GM19043 (cell line): ENCODE measurements at regions not wholly inside any gene's neighbourhood (a gene's known extent, or its start where the extent isn't known, plus 50 kb on each side); places are given as distances from the start of the nearest gene placed in this dataset.
"Not testable (repeated sequence)": the region's sequence is repeated elsewhere in the genome, so short reads cannot be mapped to it uniquely, and the experiment has no call there.

Experiments used
- ATAC-seq: cut with Tn5 transposase; IDR thresholded peaks from one replicate; pipeline ENCODE4 v1.9.1; 2021; ENCODE audit warnings: low read depth; ENCODE audit not compliant: unreplicated experiment

DNA sequence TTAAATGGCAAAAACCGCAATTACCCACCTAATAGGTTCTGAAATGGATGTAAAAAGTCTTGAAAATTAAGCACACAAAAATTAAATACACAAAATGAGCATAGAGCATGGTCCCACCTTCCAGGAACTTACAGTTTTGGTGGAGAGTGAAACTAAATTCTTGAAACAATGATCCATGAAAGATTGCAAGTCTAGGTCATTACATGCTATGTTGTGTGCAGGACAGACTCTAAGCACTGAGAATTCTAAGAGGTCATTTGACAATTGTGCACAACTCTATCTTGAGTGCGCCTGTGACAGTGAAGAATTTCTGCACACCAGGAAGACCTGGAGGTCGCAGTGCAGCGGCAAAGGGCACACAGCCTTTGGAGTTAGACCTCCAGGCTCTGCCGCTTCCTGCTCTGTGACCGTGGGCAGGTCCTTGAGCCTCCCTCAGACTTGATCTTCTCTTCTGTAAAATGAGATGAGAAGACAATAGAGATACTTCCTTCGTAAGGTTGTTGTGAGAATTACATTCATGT lies 153.3 kb upstream of the TPM1 start:
- ATAC-seq, result no peak

GRCh38 chr15:62889734-62890505 lies 152.6 kb upstream of the TPM1 start:
- ATAC-seq, result no peak

GRCh38 chr15:62894322-62895085 lies 148.0 kb upstream of the TPM1 start:
- ATAC-seq, result no peak

GRCh38 chr15:62895139-62895866 lies 147.2 kb upstream of the TPM1 start:
- no peak for ATAC-seq

DNA sequence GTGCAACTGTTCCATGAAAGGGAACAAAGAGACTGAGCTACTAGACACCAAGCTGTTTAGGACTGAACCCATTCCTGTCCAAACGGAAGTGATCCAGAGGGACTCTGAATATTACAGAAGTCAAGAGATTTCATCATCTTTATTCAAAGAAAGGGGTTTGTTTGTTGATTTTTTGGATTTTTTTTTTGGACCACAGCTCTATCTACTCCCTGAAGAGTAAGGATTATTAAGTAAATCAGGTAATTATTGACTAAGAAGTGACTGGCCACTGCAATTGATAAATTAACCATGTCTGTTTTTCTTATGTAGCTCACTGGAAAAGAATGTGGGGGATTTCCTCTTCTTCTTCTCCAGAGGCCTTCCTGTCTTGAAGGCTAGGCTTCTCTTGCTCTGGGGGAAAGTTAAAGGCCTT lies 146.6 kb upstream of the TPM1 start:
- no peak for ATAC-seq

DNA sequence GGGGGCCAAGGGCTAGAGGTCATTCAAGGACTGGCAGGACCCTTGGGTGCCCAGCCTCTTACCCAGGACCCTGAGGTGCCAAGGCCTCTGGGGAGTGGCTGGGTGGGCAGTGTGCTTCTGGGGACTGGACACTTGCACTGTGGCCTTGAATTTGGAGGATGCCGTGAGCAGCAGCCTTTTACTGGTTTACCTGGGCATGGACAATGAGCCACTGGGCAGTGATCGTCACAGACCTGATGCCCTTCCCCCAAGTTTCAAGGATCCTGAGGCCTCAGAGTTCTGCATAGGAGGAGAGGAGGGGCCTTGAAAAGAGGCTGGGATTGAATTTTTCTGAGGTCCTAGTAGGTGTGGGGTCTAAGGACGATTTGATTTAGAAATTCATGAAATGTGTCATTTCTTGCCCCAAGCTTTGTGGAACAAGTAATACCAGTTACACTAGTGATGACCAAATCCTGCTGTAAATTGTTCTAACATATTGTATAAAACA lies 146.1 kb upstream of the TPM1 start:
- no peak for ATAC-seq

- no peak for ATAC-seq
Observed at GRCh38 chr15:62896969-62897486, 145.5 kb upstream of the TPM1 start.

DNA sequence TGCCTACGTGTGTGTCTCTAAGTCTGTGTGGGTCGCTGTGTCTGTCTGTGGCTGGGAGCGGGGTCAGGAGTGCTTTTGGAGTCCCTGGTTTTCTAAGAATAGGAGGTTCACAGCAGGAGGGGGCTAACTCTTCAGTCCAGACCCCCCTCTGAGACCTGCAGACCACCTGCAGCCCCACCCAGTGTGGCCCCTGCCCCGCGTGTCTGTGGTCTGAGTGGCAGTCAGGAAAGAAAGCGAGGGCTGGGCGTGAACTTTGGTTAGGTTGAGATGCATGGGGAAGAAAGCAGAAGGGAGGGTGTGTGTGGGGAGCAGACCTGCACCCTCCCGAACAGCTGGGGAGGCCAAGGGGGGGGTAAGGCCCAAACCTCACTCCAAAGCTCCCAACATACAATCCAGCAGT lies 144.9 kb upstream of the TPM1 start:
- no peak for ATAC-seq

GRCh38 chr15:62899090-62899493 lies 143.5 kb upstream of the TPM1 start:
- ATAC-seq, result no peak

DNA sequence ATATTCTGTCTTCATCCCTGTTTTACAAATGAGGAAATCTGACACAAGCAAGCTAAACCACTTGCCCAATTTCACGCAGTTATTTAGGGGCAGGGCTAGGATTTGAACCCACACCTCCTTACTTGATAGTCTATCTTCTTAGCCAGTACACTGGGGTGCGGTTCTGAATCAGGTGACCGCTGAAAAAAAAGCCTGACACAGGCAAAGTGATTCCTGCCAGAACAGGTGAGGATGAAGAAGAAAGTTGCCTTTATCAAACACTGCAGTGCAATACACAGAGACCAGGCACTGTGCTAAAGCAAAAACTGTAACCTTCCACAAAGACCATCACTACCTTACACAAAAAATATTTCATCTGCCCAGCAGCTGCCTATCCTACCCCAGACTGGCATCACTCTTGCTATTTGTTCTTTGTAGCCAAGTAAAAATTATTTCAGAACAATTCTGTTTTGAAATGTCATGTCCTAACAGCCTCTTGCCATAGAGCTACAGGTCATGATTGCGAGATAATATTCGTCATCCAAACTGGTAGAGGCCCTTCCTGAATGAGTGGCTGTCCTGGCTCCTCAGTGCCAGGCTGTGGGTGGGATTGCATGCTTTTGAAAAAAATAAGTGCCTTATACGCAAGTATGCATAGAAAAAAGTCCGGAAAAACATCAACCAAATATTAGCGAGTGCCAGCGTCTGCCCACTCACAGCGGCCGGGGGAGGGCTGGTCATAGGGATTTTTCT lies 142.3 kb upstream of the TPM1 start:
- no peak for ATAC-seq

GRCh38 chr15:62901087-62901486 lies 141.5 kb upstream of the TPM1 start:
- no peak for ATAC-seq

DNA sequence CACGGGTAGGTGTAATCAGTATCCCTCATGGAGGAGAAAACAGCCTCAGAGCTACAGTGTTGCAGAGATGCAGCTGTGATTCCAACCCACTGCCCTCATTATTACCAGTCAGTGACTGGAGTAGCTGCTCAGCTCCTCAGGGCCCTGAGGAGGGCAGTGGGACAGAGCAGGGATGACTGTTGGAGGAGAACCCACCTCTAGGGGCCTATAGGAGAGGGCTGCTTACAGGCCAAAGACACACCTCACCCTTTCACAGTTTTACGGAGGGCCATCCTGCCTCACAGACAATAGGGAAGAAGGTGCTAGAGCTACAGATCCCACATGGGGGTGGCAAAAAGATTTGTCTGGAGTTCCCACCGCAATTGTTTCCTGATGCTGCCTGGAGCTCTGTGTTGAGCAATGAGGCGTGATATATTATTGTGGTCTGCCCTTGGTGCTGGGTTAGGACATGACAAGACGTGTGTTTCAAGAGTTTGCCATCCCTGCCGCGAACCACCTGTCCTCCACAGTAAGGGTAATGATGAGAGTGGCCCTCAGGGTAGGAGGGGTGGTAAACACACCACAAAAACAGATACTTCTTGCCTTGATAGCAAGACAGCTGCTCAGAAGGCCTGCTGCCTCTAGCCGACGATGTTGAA lies 140.5 kb upstream of the TPM1 start:
- no peak for ATAC-seq

DNA sequence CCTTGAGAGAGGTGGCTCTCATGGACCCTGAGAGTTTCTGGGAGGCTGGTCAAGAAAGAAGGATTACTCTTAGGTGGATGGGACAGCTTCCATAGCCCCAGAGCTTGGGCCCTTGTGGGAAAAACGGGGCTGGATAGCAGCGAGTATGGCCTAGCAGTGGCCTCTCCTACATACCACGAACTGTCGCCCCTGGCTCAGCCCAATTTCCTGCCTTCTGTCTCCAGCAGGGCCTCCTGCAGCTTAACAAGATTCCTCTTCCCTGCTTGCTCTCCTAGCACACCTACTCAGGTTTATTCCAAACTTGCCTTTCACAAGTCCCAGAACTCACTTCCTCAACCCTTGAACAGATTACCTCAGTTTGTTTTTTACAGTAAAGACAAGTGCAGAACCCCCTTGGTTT lies 139.7 kb upstream of the TPM1 start:
- ATAC-seq, result no peak

DNA sequence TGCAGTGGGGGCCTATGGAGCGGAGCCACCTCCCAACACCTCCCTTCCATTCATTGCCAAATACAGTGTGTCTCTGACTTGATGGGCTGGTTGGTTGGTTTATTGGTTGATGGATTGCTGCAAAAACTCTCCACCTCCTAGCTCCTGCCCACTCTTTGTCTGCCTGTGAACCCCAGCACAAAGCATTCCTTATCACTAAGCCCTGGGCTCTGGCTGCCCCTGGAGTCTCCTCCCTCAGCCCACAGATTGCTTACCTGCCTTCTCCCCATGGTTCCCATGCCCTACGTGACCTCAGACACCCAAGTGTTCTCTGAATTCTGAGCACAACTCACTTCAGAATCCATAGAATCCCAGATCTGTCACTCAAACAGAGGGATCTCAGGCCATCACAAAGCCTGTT lies 139.1 kb upstream of the TPM1 start:
- no peak for ATAC-seq

DNA sequence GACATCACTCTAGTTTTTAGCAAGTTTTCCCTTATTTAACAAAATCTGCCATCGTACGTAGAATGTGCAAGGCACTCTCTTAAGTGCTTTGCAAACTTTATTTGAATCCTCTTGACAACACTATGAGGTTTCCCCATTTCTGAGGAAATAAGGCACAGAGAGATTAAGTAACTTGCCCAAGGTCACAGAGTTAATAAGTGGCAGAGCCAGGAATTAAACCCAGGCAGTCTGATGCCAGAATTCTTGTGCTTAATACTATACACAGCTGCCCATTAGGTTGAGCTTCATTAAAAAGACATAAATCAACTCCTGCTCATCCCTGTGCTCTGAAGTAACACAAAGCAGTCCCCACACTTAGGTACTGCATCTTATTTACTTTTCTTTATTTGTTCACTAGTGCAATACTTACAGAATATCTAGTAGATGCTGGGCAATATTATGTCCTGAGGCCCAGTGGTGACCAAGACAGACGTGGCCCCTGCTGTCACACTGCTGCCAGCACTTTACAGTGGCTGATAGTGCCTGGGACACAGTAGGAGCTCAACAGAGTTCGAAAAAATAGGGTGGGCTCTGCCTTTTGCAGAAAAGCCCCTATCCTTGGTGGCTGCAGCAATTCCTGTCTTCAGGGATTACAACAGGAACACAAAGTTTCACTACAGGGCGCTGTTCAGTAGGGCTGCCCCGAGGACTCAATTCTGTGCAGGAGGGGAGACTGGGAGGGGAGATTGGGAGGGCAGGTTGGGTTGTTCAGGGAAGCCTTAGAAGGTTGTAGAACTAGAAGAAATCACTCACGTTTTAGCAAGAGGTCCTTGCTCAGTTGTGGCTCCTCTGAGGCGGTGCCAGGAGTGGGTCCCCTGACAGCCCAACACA lies 138.3 kb upstream of the TPM1 start:
- no peak for ATAC-seq

DNA sequence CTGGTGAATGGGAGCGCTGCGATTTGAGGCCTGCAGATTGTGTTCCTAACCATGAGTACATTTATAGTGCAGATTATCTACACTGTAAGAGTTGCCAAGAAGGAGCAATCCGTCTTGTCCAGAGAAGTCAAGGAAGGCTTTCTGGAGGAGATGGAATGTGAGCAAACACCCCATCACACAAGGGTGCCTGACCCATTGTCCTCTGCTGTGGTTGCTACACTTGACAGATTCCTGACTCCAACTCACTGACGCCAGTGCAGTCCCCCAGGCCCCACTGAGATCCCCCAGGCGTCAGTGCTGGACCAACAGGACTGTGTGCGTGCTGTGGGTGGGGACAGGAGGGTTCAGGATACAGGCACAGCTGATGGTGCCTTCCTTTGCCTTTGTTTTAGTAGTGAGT lies 135.9 kb upstream of the TPM1 start:
- no peak for ATAC-seq

GRCh38 chr15:62907275-62907674 lies 135.3 kb upstream of the TPM1 start:
- ATAC-seq, result no peak

DNA sequence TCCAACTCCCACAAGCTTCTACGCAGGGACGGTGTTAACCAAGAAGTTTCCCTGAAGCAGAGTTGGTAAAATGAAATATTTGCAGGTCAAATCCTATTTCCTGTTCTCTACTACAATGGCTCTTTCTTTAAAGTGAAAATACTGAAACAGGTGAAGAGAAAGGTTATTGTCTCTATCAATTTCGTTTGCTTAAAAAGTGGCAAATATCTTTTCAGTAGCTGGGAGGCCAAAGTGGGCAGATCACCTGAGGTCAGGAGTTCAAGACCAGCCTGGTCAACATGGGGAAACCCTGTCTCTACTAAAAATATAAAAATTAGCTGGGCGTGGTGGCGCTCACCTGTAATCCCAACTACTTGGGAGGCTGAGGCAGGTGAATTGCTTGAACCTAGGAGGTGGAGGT lies 134.2 kb upstream of the TPM1 start:
- ATAC-seq, result not testable (repeated sequence)

GRCh38 chr15:62909257-62909656 lies 133.3 kb upstream of the TPM1 start:
- ATAC-seq, result no peak
